Immature natural killer cell (primary cell): ENCODE measurements at regions not wholly inside any gene's neighbourhood (a gene's known extent, or its start where the extent isn't known, plus 50 kb on each side); places are given as distances from the start of the nearest gene placed in this dataset.
"Not testable (repeated sequence)": the region's sequence is repeated elsewhere in the genome, so short reads cannot be mapped to it uniquely, and the experiment has no call there.

Experiments used
- DNase-seq, 3 donors: peaks; one replicate each; pipeline ENCODE4 v3.0.0; 2022; ENCODE audit warnings: mixed read lengths in 1 of 3
- H3K27ac Mint-ChIP-seq, 6 donors: one replicate each; pipeline ENCODE4 v1.8.0; 2020; ENCODE audit warnings: mixed read lengths in 6 of 6, mild to moderate bottlenecking in 5 of 6, inconsistent platforms in 4 of 6, moderate library complexity in 3 of 6
- H3K27me3 Mint-ChIP-seq, 3 donors: one replicate each; pipeline ENCODE4 v1.8.0; 2020 to 2021; ENCODE audit warnings: low read depth in 3 of 3, mild to moderate bottlenecking in 3 of 3, mixed read lengths in 3 of 3, moderate library complexity in 3 of 3, inconsistent platforms in 1 of 3
- H3K36me3 Mint-ChIP-seq, 3 donors: one replicate each; pipeline ENCODE4 v1.8.0; 2020; ENCODE audit warnings: mixed read lengths in 3 of 3, inconsistent platforms in 2 of 3, mild to moderate bottlenecking in 2 of 3
- H3K4me1 Mint-ChIP-seq, 2 donors: one replicate each; pipeline ENCODE4 v1.8.0; 2020; ENCODE audit warnings: inconsistent platforms in 2 of 2, mild to moderate bottlenecking in 2 of 2, mixed read lengths in 2 of 2, moderate library complexity in 1 of 2
- H3K4me3 Mint-ChIP-seq, 5 donors: one replicate each; pipeline ENCODE4 v1.8.0; 2020; ENCODE audit warnings: mild to moderate bottlenecking in 5 of 5, mixed read lengths in 5 of 5, inconsistent platforms in 3 of 5, moderate library complexity in 3 of 5
- H3K9me3 Mint-ChIP-seq, 6 donors: one replicate each; pipeline ENCODE4 v1.8.0; 2020; ENCODE audit warnings: mild to moderate bottlenecking in 6 of 6, mixed read lengths in 6 of 6, inconsistent platforms in 4 of 6, moderate library complexity in 3 of 6

DNA sequence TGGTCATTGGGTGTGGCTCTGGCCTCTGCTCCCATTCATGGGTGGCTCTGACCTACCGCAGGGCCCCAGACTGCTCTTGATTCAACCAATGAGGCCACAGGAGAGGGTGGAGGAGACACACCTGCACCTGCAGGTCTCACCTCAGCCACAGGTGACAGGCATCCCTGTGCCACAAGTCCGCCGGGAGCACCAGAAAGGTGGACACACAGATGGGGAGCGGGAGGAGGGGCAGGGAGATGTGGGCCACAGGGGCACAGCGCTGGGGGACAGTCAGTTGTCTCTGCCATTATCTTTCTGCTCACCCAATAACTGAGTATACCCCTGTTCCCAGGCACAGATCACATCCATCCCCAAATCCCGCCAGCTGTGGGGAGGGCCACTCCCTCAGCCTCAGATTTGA lies 189.1 kb upstream of the SALL3 start:
- Mint-ChIP-seq H3K27ac (no peak overlapping the region), H3K4me3 (no peak overlapping the region), H3K4me1 (no peaks in the 10 kb centered on the region), H3K36me3 (no peaks in the 10 kb centered on the region), H3K27me3 (peaks cover 0 to 2% (median 0%) of the 10 kb centered on the region in 3 donors), H3K9me3 (no peaks in the 10 kb centered on the region)
- no peak for DNase-seq

DNA sequence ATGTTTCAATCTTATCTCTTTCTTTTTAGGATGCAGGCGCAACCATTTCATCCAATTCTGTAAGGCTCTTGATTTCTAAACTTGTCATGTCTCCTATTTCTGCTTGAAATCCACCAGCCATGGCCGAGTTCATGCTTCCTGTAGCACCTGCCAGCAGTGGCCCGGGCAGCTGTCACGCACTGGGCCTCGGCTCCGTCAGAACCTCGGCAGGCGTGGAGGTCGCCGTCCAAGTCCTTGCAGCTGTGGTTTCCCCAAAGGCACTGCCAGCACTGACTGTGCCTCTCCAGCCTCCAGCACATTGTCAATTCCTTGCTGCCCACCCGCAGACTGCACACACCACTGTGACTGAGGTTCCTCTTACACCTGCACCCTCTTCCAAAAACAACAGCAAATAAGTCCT lies 188.7 kb upstream of the SALL3 start:
- H3K36me3 Mint-ChIP-seq = no peaks in the 10 kb centered on the region
- H3K27me3 Mint-ChIP-seq = peaks cover 0 to 2% (median 0%) of the 10 kb centered on the region in 3 donors
- no peaks in the 10 kb centered on the region for H3K4me1 Mint-ChIP-seq
- DNase-seq = no peak
- no peaks in the 10 kb centered on the region for H3K9me3 Mint-ChIP-seq
- H3K4me3 Mint-ChIP-seq = no peak overlapping the region
- no peak overlapping the region for H3K27ac Mint-ChIP-seq

DNA sequence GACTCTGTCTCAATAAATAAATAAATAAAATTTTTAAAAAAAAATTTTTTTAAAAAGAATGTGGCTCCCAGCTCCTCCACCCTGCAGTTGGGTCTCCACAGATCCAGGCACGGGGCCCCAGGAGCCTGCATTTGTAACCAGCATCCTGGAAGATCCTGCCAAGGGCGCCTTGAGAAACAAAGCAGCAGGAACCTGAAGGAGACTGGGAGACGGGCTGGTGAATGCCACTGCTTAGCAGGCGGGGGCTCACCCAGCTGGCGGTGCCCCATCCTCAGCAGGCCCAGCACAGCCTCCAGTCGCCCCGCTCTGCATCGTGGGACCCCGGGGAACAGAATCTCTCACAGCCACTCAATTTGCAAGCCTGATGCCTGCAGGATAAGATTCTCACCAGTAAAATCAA lies 187.5 kb upstream of the SALL3 start:
- H3K27me3 Mint-ChIP-seq = peaks cover 0 to 2% (median 0%) of the 10 kb centered on the region in 3 donors
- no peak overlapping the region for H3K27ac Mint-ChIP-seq
- no peak for DNase-seq
- no peaks in the 10 kb centered on the region for H3K36me3 Mint-ChIP-seq
- H3K4me1 Mint-ChIP-seq = no peaks in the 10 kb centered on the region
- no peaks in the 10 kb centered on the region for H3K9me3 Mint-ChIP-seq
- no peak overlapping the region for H3K4me3 Mint-ChIP-seq

DNA sequence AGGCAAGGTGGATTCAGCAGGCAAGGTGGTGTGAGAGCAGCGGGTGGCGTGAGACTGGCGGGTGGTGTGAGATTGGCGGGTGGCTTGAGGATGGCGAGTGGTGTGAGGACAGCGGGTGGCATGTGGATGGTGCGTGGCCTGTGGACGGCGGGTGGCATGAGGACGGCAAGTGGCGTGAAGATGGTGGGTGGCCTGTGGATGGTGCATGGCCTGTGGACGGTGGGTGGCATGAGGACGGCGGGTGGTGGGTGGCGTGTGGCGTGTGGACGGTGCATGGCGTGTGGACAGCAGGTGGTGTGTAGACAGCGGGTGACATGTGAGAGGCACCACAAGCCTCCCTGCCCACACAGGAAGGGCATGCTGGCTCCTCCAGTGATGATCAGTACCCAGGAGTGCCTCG lies 186.9 kb upstream of the SALL3 start:
- Mint-ChIP-seq H3K4me3 (no peak overlapping the region), H3K36me3 (no peaks in the 10 kb centered on the region), H3K27me3 (peaks cover 0 to 2% (median 0%) of the 10 kb centered on the region in 3 donors), H3K4me1 (no peaks in the 10 kb centered on the region), H3K27ac (no peak overlapping the region), H3K9me3 (no peaks in the 10 kb centered on the region)
- DNase-seq = no peak

DNA sequence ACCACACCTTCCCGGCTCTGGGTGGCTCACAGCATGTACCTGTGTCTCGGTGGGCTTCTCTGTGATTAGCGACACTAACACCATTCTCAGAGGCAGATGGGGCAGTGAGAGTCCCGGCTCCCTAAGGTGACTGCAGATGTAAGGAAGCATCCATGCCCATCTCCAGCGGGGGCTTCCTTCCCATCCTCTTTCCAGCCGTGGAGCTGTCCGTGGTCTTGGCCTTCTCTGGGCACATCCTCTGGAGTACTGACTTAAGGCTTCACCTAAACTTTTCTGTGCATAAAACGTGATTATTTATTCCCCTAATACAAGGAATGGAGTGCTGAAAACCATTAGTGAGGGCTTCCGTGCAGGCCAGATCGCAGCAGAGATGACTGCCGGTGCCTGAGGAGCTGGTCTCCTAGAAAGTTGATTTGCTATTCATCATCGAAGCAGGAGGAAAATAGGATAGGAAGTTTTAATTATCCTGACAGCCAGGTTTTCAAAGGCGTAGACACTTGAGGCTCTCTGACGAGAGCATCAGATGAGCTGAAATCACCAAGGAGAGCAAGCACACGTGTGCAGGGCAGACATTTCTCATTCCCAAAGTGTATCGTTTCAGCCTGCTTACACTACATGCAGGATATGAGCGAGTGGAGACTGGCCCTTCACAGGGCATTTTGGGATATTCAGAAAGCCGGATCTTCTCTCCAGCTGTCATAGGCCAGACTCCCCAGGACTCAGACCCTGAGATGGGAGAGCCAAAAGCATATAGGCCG lies 186.1 kb upstream of the SALL3 start:
- DNase-seq = no peak
- Mint-ChIP-seq H3K36me3 (no peaks in the 10 kb centered on the region), H3K4me1 (no peaks in the 10 kb centered on the region), H3K27me3 (peaks cover 0 to 2% (median 0%) of the 10 kb centered on the region in 3 donors), H3K27ac (no peak overlapping the region), H3K4me3 (no peak overlapping the region), H3K9me3 (no peaks in the 10 kb centered on the region)

DNA sequence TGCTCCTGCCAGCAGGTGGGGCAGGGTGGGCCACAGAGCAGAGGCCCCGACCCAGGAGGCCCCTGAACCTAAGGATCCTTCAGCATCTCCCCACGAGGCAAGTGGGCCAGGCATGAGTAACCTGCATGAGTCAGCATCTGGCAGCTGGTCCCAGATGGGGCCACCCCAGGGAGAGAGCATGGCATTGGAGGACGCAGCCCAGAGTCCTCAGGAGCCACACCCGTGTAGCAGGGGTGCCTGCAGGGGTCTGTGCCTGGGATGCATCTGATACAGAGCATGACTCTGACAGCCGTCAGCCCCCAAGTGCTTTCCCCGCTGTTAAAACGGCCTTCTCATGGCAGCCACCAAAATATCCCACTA lies 185.6 kb upstream of the SALL3 start:
- no peaks in the 10 kb centered on the region for H3K9me3 Mint-ChIP-seq
- no peak overlapping the region for H3K4me3 Mint-ChIP-seq
- H3K27me3 Mint-ChIP-seq = peaks cover 0 to 2% (median 0%) of the 10 kb centered on the region in 3 donors
- no peak overlapping the region for H3K27ac Mint-ChIP-seq
- no peaks in the 10 kb centered on the region for H3K36me3 Mint-ChIP-seq
- H3K4me1 Mint-ChIP-seq = no peaks in the 10 kb centered on the region
- no peak for DNase-seq

DNA sequence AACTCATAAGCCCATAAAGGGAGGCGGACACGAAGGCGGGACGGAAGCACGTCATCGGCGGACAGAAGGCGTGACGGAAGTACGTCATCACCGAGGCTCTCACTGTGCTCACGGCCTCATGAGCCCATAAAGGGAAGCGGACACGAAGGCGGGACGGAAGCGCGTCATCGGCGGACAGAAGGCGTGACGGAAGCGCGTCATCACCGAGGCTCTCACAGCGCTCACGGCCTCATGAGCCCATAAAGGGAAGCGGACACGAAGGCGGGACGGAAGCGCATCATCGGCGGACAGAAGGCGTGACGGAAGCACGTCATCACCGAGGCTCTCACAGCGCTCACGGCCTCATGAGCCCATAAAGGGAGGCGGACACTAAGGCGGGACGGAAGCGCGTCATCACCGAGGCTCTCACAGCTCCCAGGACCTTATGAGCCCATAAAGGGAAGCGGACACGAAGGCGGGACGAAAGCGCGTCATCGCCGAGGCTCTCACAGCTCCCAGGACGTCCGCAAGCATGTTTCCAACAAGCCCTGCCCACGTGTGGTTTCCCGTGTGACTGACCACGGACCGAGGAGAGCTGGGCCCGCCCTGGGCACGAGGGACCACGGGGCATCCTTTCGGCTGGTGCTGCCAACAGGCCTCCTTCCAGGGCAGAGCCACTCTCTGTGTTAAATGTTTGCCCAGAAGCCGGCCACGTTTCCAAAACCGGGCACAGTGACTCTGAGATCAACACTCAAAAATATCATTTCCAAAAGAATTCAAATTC lies 182.7 kb upstream of the SALL3 start:
- Mint-ChIP-seq H3K27ac (no peak overlapping the region), H3K27me3 (peaks cover 2% of the 10 kb centered on the region in 3 donors), H3K36me3 (no peaks in the 10 kb centered on the region), H3K9me3 (no peaks in the 10 kb centered on the region), H3K4me3 (no peak overlapping the region), H3K4me1 (no peaks in the 10 kb centered on the region)
- no peak for DNase-seq

DNA sequence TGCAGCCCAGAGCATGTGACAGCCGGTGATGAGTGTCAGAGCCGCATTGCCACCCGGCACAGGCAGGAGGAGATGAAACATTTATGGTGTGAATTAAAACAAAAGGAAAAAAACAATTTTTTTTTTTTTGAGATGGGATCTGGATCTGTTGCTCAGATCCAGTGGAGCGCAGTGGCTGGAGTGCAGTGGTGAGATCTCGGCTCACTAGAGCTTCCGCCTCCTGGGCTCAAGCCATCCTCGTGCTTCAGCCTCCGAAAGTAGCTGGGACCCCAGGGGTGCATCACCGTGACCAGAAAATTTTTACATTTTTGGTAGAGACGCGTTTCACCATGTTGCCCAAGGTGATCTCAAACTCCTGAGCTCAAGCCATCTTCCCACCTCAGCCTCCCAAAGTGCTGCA lies 182.1 kb upstream of the SALL3 start:
- H3K36me3 Mint-ChIP-seq = no peaks in the 10 kb centered on the region
- no peak overlapping the region for H3K4me3 Mint-ChIP-seq
- no peaks in the 10 kb centered on the region for H3K4me1 Mint-ChIP-seq
- peaks cover 2% of the 10 kb centered on the region in 3 donors for H3K27me3 Mint-ChIP-seq
- H3K9me3 Mint-ChIP-seq = no peaks in the 10 kb centered on the region
- no peak overlapping the region for H3K27ac Mint-ChIP-seq
- no peak for DNase-seq

DNA sequence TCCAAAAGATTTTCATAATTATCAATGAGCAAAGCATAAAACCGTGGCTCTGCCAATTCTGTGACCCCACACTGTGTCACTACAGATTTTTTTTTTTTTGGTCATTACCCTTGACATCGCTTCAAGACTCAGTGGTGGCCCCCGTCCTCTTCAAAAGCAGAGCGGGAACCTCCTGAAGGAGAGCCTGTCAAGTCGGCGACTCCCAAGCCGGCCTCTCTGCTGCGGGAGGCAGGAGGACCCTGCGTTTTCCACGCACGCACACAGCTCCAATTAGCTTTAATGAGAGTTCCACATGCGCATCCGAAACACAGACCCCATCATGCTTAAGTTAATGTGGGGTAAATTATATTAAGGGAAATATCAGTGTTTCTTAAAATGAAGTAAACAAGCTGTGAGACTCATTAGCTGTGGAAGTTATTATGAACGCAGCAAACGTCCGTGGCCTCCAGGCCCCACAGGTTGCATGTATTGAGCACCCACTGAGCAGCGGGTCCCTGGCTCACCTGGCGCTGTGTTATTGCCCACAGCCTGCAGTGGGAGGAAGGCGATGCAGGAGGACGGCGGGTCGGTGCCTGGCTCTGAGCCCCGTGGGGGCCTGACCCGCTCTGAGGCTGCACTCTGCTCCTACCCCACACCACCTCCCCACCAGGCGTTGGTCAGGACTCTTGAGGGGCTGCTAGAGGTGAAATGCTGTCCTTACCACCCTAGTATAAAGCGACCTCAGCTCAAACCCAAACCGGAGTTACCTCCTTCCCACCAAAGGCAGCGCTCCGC lies 181.0 kb upstream of the SALL3 start:
- H3K27me3 Mint-ChIP-seq = peaks cover 2 to 4% (median 2%) of the 10 kb centered on the region in 3 donors
- no peak for DNase-seq
- no peaks in the 10 kb centered on the region for H3K36me3 Mint-ChIP-seq
- no peak overlapping the region for H3K4me3 Mint-ChIP-seq
- H3K4me1 Mint-ChIP-seq = no peaks in the 10 kb centered on the region
- H3K9me3 Mint-ChIP-seq = no peaks in the 10 kb centered on the region
- H3K27ac Mint-ChIP-seq = no peak overlapping the region

DNA sequence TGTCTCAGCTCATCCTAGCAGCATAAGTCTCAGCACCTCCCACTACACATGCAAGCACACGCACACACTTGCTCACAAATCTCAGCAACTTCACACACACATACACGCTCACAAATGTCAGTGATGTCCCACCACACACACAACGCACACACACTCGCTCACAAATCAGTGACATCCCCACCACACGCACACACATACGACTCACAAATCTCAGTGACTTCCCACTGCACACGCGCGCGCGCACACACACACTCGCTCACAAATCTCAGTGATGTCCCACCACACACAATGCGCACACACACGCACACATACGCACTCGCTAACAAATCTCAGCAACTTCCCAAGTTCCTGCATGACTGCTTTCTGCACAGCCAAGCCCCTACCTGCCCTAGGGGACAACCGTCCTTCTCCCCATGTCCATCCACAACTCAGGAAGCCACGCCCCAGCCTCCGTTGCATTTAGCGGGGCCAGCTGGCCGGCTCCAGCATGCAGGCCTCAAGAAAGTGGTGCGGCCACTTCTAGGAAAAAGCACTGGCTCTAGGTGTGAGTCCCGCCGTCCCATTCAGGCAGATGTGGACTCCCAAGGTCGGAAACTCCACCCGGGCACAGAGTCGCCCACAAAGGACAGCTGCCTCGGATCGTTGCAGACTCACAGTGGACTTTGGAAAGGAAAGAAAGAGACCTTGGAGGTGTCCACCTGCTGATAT lies 180.1 kb upstream of the SALL3 start:
- Mint-ChIP-seq H3K27me3 (peaks cover 2 to 4% (median 2%) of the 10 kb centered on the region in 3 donors), H3K27ac (peak overlapping the region in 1 of 6 donors; percentile 17), H3K4me1 (no peaks in the 10 kb centered on the region), H3K4me3 (no peak overlapping the region), H3K9me3 (no peaks in the 10 kb centered on the region), H3K36me3 (no peaks in the 10 kb centered on the region)
- DNase-seq = no peak

DNA sequence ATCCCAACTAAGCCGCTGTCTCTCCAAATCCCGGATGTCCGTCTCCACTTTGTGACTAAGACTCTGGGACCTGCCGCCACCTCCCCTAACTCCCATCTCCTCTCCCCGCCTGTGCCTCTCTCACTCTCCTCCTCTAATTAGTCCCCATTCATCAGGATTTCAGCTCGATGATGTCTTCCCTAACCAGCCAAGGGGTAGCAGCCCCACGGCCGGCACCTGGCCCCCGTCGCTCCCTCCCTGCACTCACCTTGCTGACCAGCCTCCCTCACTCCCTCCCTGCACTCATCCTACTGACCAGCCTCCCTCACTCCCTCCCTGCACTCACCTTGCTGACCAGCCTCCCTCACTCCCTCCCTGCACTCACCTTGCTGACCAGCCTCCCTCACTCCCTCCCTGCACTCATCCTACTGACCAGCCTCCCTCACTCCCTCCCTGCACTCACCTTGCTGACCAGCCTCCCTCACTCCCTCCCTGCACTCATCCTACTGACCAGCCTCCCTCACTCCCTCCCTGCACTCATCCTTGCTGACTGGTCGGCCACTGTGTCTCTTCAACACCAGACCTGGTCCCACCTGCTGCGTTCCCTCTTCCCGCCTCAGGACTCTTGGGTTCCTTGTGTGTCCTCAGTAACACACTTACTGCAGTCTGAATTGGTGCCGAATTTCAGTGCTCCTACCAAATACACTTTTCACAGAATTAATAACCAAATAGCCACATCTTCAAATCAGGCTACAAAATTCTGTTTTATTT lies 179.3 kb upstream of the SALL3 start:
- H3K9me3 Mint-ChIP-seq, H3K4me3 Mint-ChIP-seq, DNase-seq, H3K4me1 Mint-ChIP-seq, H3K36me3 Mint-ChIP-seq, H3K27ac Mint-ChIP-seq, H3K27me3 Mint-ChIP-seq: not testable (repeated sequence)

DNA sequence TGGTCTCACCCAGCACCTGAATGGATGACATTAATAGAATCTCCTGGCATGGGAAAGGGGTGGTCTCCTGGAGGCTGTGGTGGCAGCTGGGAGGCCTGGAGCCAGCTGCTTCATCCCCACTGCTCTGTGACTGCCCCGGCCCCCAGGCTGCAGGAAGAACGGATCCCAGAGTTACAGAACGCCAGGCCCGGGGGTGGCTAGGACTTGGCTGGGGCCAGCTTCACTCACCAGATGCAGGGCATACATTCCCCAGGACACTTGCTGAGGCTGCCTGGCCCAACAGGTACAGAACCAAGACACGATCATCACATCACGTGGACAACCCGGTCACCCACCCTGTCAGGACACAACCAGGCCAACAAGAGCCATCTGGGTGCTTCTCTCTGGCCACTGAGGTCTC lies 178.6 kb upstream of the SALL3 start:
- no peaks in the 10 kb centered on the region for H3K9me3 Mint-ChIP-seq
- H3K27ac Mint-ChIP-seq = no peak overlapping the region
- DNase-seq = no peak
- H3K4me3 Mint-ChIP-seq = no peak overlapping the region
- no peaks in the 10 kb centered on the region for H3K36me3 Mint-ChIP-seq
- H3K27me3 Mint-ChIP-seq = peaks cover 2 to 4% (median 2%) of the 10 kb centered on the region in 3 donors
- H3K4me1 Mint-ChIP-seq = no peaks in the 10 kb centered on the region

DNA sequence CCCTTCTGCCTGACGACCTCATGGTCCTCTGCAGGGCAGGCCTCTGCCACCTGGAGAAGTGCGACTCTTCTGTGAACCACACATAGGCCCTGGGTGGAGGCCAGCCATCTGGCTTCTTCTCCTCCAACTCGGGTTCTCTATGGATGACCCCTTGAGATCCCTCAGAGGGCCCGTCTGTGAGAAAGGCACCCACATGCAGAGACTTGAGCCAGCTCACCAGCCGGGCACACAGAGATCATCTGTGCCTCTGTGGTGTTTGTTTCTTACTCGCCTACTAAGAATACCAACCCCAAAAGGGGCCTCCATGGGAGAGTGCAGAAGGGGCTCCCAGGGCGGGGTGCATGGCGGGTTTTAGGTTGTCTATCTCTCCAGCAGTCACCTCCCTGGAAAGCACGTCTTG lies 176.5 kb upstream of the SALL3 start:
- Mint-ChIP-seq H3K27me3 (peaks cover 2 to 4% (median 2%) of the 10 kb centered on the region in 3 donors), H3K4me1 (no peaks in the 10 kb centered on the region), H3K27ac (no peak overlapping the region), H3K36me3 (no peaks in the 10 kb centered on the region), H3K9me3 (no peaks in the 10 kb centered on the region), H3K4me3 (no peak overlapping the region)
- DNase-seq = no peak
